WTC11 (cell line): ENCODE measurements at regions not wholly inside any gene's neighbourhood (a gene's known extent, or its start where the extent isn't known, plus 50 kb on each side); places are given as distances from the start of the nearest gene placed in this dataset.

Experiments used
- ATAC-seq: fragments of 200-7000 bp; cut with Tn5 transposase; 2 replicates; pipeline ENCODE4 v1.10.0; 2021; ENCODE audit warnings: mild to moderate bottlenecking, moderate library complexity
- CTCF ChIA-PET: fragments of 300-600 bp; sonication (Branson Sonifier 250); formaldehyde crosslinking; loops from one replicate; lab custom pipeline; 2021; ENCODE audit warnings: antibody characterized with exemption; lab: Charles Lee
- POLR2A ChIA-PET: fragments of 350-600 bp; sonication (Branson Sonifier 250); formaldehyde crosslinking; loops from one replicate; lab custom pipeline; 2021; ENCODE audit warnings: antibody characterized with exemption; lab: Charles Lee
- DNase-seq: peaks from one replicate; pipeline ENCODE4 v3.0.0; 2021; ENCODE audit warnings: low spot score
- H3K27ac Mint-ChIP-seq: 2 replicates; pipeline ENCODE4 v1.8.0; 2021; ENCODE audit warnings: mixed read lengths
- H3K27me3 Mint-ChIP-seq: 2 replicates; pipeline ENCODE4 v1.8.0; 2021; ENCODE audit warnings: low read depth, mild to moderate bottlenecking, moderate library complexity, mixed read lengths
- H3K36me3 Mint-ChIP-seq: 2 replicates; pipeline ENCODE4 v1.8.0; 2021; ENCODE audit warnings: mixed read lengths
- H3K4me1 Mint-ChIP-seq: 2 replicates; pipeline ENCODE4 v1.8.0; 2022; ENCODE audit warnings: mixed read lengths
- H3K4me3 Mint-ChIP-seq: 2 replicates; pipeline ENCODE4 v1.8.0; 2021; ENCODE audit warnings: mild to moderate bottlenecking, moderate library complexity, mixed read lengths
- H3K9me3 Mint-ChIP-seq: 2 replicates; pipeline ENCODE4 v1.8.0; 2021; ENCODE audit warnings: mixed read lengths
- ATF2 ChIP-seq: sonication (generic); formaldehyde crosslinking; IDR thresholded peaks from 2 replicates; pipeline ENCODE4 v1.8.1; 2022; ENCODE audit warnings: low read depth, missing genetic modification reagents, borderline replicate concordance
- CBFB ChIP-seq: sonication (generic); formaldehyde crosslinking; IDR thresholded peaks from 2 replicates; pipeline ENCODE4 v1.8.1; 2022; ENCODE audit warnings: mild to moderate bottlenecking, low read depth, missing genetic modification reagents
- CDX4 ChIP-seq: fragments of 250-450 bp; sonication (Bioruptor Pico); IDR thresholded peaks from 2 replicates; pipeline ENCODE4 v1.9.0; 2021; ENCODE audit warnings: moderate library complexity, mild to moderate bottlenecking, inconsistent platforms, borderline replicate concordance
- CTCF ChIP-seq: fragments of 200-600 bp; IDR thresholded peaks from 2 replicates; pipeline ENCODE4 v1.8.0; 2022; ENCODE audit warnings: antibody characterized with exemption
- E2F4 ChIP-seq: sonication (generic); formaldehyde crosslinking; IDR thresholded peaks from 2 replicates; pipeline ENCODE4 v1.8.1; 2022; ENCODE audit warnings: low read depth, mild to moderate bottlenecking, moderate library complexity, missing genetic modification reagents, borderline replicate concordance
- ETV6 ChIP-seq: sonication (generic); formaldehyde crosslinking; IDR thresholded peaks from 2 replicates; pipeline ENCODE4 v1.8.1; 2022; ENCODE audit warnings: mild to moderate bottlenecking, missing genetic modification reagents
- GABPB1 ChIP-seq: sonication (generic); formaldehyde crosslinking; IDR thresholded peaks from 2 replicates; pipeline ENCODE4 v1.8.1; 2023; ENCODE audit warnings: mild to moderate bottlenecking, missing genetic modification reagents
- HMGA2 ChIP-seq: fragments of 250-450 bp; sonication (Bioruptor Pico); IDR thresholded peaks from 2 replicates; pipeline ENCODE4 v1.4.0; 2021; ENCODE audit warnings: mild to moderate bottlenecking, moderate library complexity
- JAZF1 ChIP-seq: fragments of 250-450 bp; sonication (Bioruptor Pico); IDR thresholded peaks from 2 replicates; pipeline ENCODE4 v1.9.0; 2021; ENCODE audit warnings: moderate library complexity, mild to moderate bottlenecking, inconsistent platforms
- MLX ChIP-seq: sonication (generic); formaldehyde crosslinking; IDR thresholded peaks from 2 replicates; pipeline ENCODE4 v1.8.1; 2023; ENCODE audit warnings: mild to moderate bottlenecking, missing genetic modification reagents, moderate library complexity
- NFATC4 ChIP-seq: fragments of 250-450 bp; sonication (Bioruptor Pico); IDR thresholded peaks from 2 replicates; pipeline ENCODE4 v1.9.0; 2021; ENCODE audit warnings: mild to moderate bottlenecking
- NR1H2 ChIP-seq: sonication (generic); formaldehyde crosslinking; IDR thresholded peaks from 2 replicates; pipeline ENCODE4 v1.9.0; 2021; ENCODE audit warnings: mild to moderate bottlenecking, moderate library complexity, missing genetic modification reagents
- OVOL2 ChIP-seq: fragments of 250-450 bp; sonication (Bioruptor Pico); IDR thresholded peaks from 2 replicates; pipeline ENCODE4 v1.9.0; 2021; ENCODE audit warnings: mild to moderate bottlenecking, borderline replicate concordance
- SMAD3 ChIP-seq: sonication (generic); formaldehyde crosslinking; IDR thresholded peaks from 2 replicates; pipeline ENCODE4 v1.8.0; 2022; ENCODE audit warnings: missing genetic modification reagents, mild to moderate bottlenecking, borderline replicate concordance
- TEAD4 ChIP-seq: sonication (generic); formaldehyde crosslinking; IDR thresholded peaks from 2 replicates; pipeline ENCODE4 v1.8.0; 2022; ENCODE audit warnings: mild to moderate bottlenecking, missing genetic modification reagents
- ZMAT4 ChIP-seq: fragments of 250-450 bp; sonication (Bioruptor Pico); IDR thresholded peaks from 2 replicates; pipeline ENCODE4 v1.9.0; 2021; ENCODE audit warnings: mild to moderate bottlenecking
- ZNF121 ChIP-seq: sonication (generic); formaldehyde crosslinking; IDR thresholded peaks from 2 replicates; pipeline ENCODE4 v1.8.0; 2023; ENCODE audit warnings: missing genetic modification reagents
- ZNF263 ChIP-seq: sonication (generic); formaldehyde crosslinking; IDR thresholded peaks from 2 replicates; pipeline ENCODE4 v1.8.1; 2022; ENCODE audit warnings: low read depth, mild to moderate bottlenecking, moderate library complexity, missing genetic modification reagents
- ZNF281 ChIP-seq: sonication (generic); formaldehyde crosslinking; IDR thresholded peaks from 2 replicates; pipeline ENCODE4 v1.8.0; 2023; ENCODE audit warnings: mild to moderate bottlenecking, missing genetic modification reagents
- ZNF416 ChIP-seq: fragments of 250-450 bp; sonication (Bioruptor Pico); IDR thresholded peaks from 2 replicates; pipeline ENCODE4 v1.9.0; 2021; ENCODE audit warnings: mild to moderate bottlenecking, inconsistent platforms
- ZNF671 ChIP-seq: fragments of 250-450 bp; sonication (Bioruptor Pico); IDR thresholded peaks from 2 replicates; pipeline ENCODE4 v1.8.0; 2021; ENCODE audit warnings: mild to moderate bottlenecking
- ZSCAN18 ChIP-seq: fragments of 250-450 bp; sonication (Bioruptor Pico); IDR thresholded peaks from 2 replicates; pipeline ENCODE4 v2.1.2; 2022; ENCODE audit warnings: mild to moderate bottlenecking, moderate library complexity

GRCh38 chr6:90941885-90942284, 355.0 kb upstream of the MAP3K7 start (continued):
- TF ChIP-seq ZMAT4 (CRISPR knock-in tag) (no peak), NR1H2 (CRISPR knock-in tag) (no peak), ZNF263 (CRISPR knock-in tag) (no peak)

- peaks cover 37% of the 10 kb centered on the region for H3K27me3 Mint-ChIP-seq
- H3K9me3 Mint-ChIP-seq, result no peaks in the 10 kb centered on the region
- POLR2A ChIA-PET, result no interaction called here
- H3K36me3 Mint-ChIP-seq, result no peaks in the 10 kb centered on the region
- TF ChIP-seq CDX4 (CRISPR knock-in tag) (no peak), CTCF (peak; percentile 43; the same call in 1 of the 2 replicates), E2F4 (CRISPR knock-in tag) (no peak)
- TF ChIP-seq, all 79 proteins: peak for 1
- Mint-ChIP-seq H3K27ac (no peak overlapping the region), H3K4me3 (no peak overlapping the region), H3K4me1 (peaks cover 46% of the 10 kb centered on the region)
- no peak for DNase-seq
- CTCF ChIA-PET, result interaction anchor here (0.6 to 2.2 kb wide), 13 partner anchors 13 to 1870 kb away, joined by 3 to 12 read pairs (median 5); no protein-coding TSS in a partner anchor
- ATAC-seq, result peak; percentile 76
Measured at GRCh38 chr6:90940812-90941481, 354.1 kb upstream of the MAP3K7 start.

- no peaks in the 10 kb centered on the region for H3K36me3 Mint-ChIP-seq
- peaks cover 46% of the 10 kb centered on the region for H3K27me3 Mint-ChIP-seq
- no peak for DNase-seq
- peaks cover 50% of the 10 kb centered on the region for H3K4me1 Mint-ChIP-seq
- ChIA-PET CTCF (interaction anchor here (1.0 to 2.2 kb wide), 7 partner anchors 12 to 1871 kb away, joined by 3 to 7 read pairs (median 5); no protein-coding TSS in a partner anchor), POLR2A (no interaction called here)
- H3K27ac Mint-ChIP-seq, result no peak overlapping the region
- no peak overlapping the region for H3K4me3 Mint-ChIP-seq
- ATAC-seq, result no peak
- no peaks in the 10 kb centered on the region for H3K9me3 Mint-ChIP-seq
- no peak for TF ChIP-seq GABPB1 (CRISPR knock-in tag)
- no peak for TF ChIP-seq ETV6 (CRISPR knock-in tag)
- TF ChIP-seq CBFB (CRISPR knock-in tag), result no peak
- TF ChIP-seq JAZF1 (CRISPR knock-in tag), result no peak
- TF ChIP-seq OVOL2, result no peak
- no peak for TF ChIP-seq ZNF281 (CRISPR knock-in tag)
- no peak for TF ChIP-seq TEAD4 (CRISPR knock-in tag)
- no peak for TF ChIP-seq ZNF121 (CRISPR knock-in tag)
- TF ChIP-seq ATF2 (CRISPR knock-in tag), result no peak
- no peak for TF ChIP-seq ZNF671 (CRISPR knock-in tag)
- TF ChIP-seq HMGA2, result no peak
- TF ChIP-seq ZNF263 (CRISPR knock-in tag), result no peak
- TF ChIP-seq NFATC4 (CRISPR knock-in tag), result no peak
- no peak for TF ChIP-seq ZSCAN18 (CRISPR knock-in tag)
- TF ChIP-seq ZNF416 (CRISPR knock-in tag), result no peak
- TF ChIP-seq SMAD3 (CRISPR knock-in tag), result no peak
- no peak for TF ChIP-seq MLX (CRISPR knock-in tag)
Measured at GRCh38 chr6:90939906-90940305, 353.0 kb upstream of the MAP3K7 start.
